Activated T-helper 1 cell treated with anti-CD3 and anti-CD28 coated beads, Interleukin-12 subunit alpha, Interleukin-12 subunit beta, Interleukin-2, Interleukin-4 antibody, amounts not matched to agents 30 ng/mL and 10 ng/mL and 1 ng/mL, durations not matched to agents 14 hours and 24 hours and 36 hours (primary cell): ENCODE measurements at regions not wholly inside any gene's neighbourhood (a gene's known extent, or its start where the extent isn't known, plus 50 kb on each side); places are given as distances from the start of the nearest gene placed in this dataset.
"Not testable (repeated sequence)": the region's sequence is repeated elsewhere in the genome, so short reads cannot be mapped to it uniquely, and the experiment has no call there.

Source experiments
- DNase-seq: peaks from one replicate; pipeline ENCODE4 v3.0.0; 2021; ENCODE audit warnings: low spot score
- H3K27ac Mint-ChIP-seq: one replicate; pipeline ENCODE4 v1.8.0; 2021; ENCODE audit warnings: mild to moderate bottlenecking, mixed read lengths
- H3K27me3 Mint-ChIP-seq: one replicate; pipeline ENCODE4 v1.8.0; 2022; ENCODE audit warnings: mild to moderate bottlenecking, moderate library complexity, mixed read lengths; ENCODE audit not compliant: insufficient read depth
- H3K36me3 Mint-ChIP-seq: one replicate; pipeline ENCODE4 v1.8.0; 2021; ENCODE audit warnings: low read depth, mixed read lengths
- H3K4me1 Mint-ChIP-seq: one replicate; pipeline ENCODE4 v1.8.0; 2021; ENCODE audit warnings: low read depth, mixed read lengths
- H3K4me3 Mint-ChIP-seq: one replicate; pipeline ENCODE4 v1.8.0; 2021; ENCODE audit warnings: mild to moderate bottlenecking, moderate library complexity, mixed read lengths
- H3K9me3 Mint-ChIP-seq: one replicate; pipeline ENCODE4 v1.8.0; 2021; ENCODE audit warnings: mixed read lengths
- intact Hi-C: fragments of 100-400 bp; cut with micrococcal nuclease; formaldehyde crosslinking; loops from one replicate; pipeline ENCODE4 v1.15.1; 2024

- Mint-ChIP-seq H3K4me3 (no peak overlapping the region), H3K9me3 (no peaks in the 10 kb centered on the region)
- intact Hi-C loops, result no loop called here
Observed at GRCh38 chr2:240374085-240374907, 61.2 kb upstream of the GPC1 start.

GRCh38 chr2:240375024-240375645 lies 60.3 kb upstream of the GPC1 start:
- H3K27me3 Mint-ChIP-seq, result no peaks in the 10 kb centered on the region
- no peaks in the 10 kb centered on the region for H3K4me1 Mint-ChIP-seq
- no peaks in the 10 kb centered on the region for H3K9me3 Mint-ChIP-seq
- H3K36me3 Mint-ChIP-seq, result no peaks in the 10 kb centered on the region
- DNase-seq, result no peak
- H3K4me3 Mint-ChIP-seq, result no peak overlapping the region
- no peak overlapping the region for H3K27ac Mint-ChIP-seq
- intact Hi-C loops, result no loop called here

More at GRCh38 chr2:240374085-240374907, 61.2 kb upstream of the GPC1 start:
- Mint-ChIP-seq H3K27me3 (no peaks in the 10 kb centered on the region), H3K4me1 (no peaks in the 10 kb centered on the region), H3K27ac (no peak overlapping the region), H3K36me3 (no peaks in the 10 kb centered on the region)
- no peak for DNase-seq

- Mint-ChIP-seq H3K9me3 (no peaks in the 10 kb centered on the region), H3K36me3 (no peaks in the 10 kb centered on the region), H3K4me1 (no peaks in the 10 kb centered on the region), H3K4me3 (no peak overlapping the region), H3K27ac (no peak overlapping the region), H3K27me3 (peaks cover 3% of the 10 kb centered on the region)
- DNase-seq, result no peak
- intact Hi-C loops, result no loop called here
Observed at GRCh38 chr2:240376739-240377138, 58.7 kb upstream of the GPC1 start.

- H3K4me3 Mint-ChIP-seq, result no peak overlapping the region
- H3K4me1 Mint-ChIP-seq, result no peaks in the 10 kb centered on the region
- peaks cover 3% of the 10 kb centered on the region for H3K27me3 Mint-ChIP-seq
- no peaks in the 10 kb centered on the region for H3K9me3 Mint-ChIP-seq
- no peaks in the 10 kb centered on the region for H3K36me3 Mint-ChIP-seq
- DNase-seq, result no peak
- H3K27ac Mint-ChIP-seq, result no peak overlapping the region
- intact Hi-C loops, result no loop called here
Observed at GRCh38 chr2:240377366-240377765, 58.1 kb upstream of the GPC1 start.

GRCh38 chr2:240379089-240379636 lies 56.3 kb upstream of the GPC1 start:
- Mint-ChIP-seq H3K27ac (no peak overlapping the region), H3K36me3 (no peaks in the 10 kb centered on the region), H3K9me3 (no peaks in the 10 kb centered on the region), H3K4me1 (no peaks in the 10 kb centered on the region), H3K27me3 (peaks cover 3% of the 10 kb centered on the region), H3K4me3 (no peak overlapping the region)
- DNase-seq, result no peak
- intact Hi-C loops, result no loop called here

- H3K36me3 Mint-ChIP-seq, result no peaks in the 10 kb centered on the region
- intact Hi-C loops, result no loop called here
- DNase-seq, result no peak
- H3K4me1 Mint-ChIP-seq, result no peaks in the 10 kb centered on the region
- peaks cover 3% of the 10 kb centered on the region for H3K27me3 Mint-ChIP-seq
- no peak overlapping the region for H3K27ac Mint-ChIP-seq
- H3K4me3 Mint-ChIP-seq, result no peak overlapping the region
- H3K9me3 Mint-ChIP-seq, result no peaks in the 10 kb centered on the region
Observed at GRCh38 chr2:240383099-240383758, 52.2 kb upstream of the GPC1 start.

- DNase-seq, result no peak
- Mint-ChIP-seq H3K4me3 (no peak overlapping the region), H3K9me3 (no peaks in the 10 kb centered on the region), H3K36me3 (no peaks in the 10 kb centered on the region), H3K27me3 (peaks cover 3% of the 10 kb centered on the region), H3K27ac (no peak overlapping the region), H3K4me1 (no peaks in the 10 kb centered on the region)
- intact Hi-C loops, result no loop called here
Observed at GRCh38 chr2:240383871-240384700, 51.4 kb upstream of the GPC1 start.

- DNase-seq, result no peak
- peaks cover 3% of the 10 kb centered on the region for H3K27me3 Mint-ChIP-seq
- no peak overlapping the region for H3K27ac Mint-ChIP-seq
- H3K4me3 Mint-ChIP-seq, result no peak overlapping the region
- no peaks in the 10 kb centered on the region for H3K9me3 Mint-ChIP-seq
- H3K36me3 Mint-ChIP-seq, result no peaks in the 10 kb centered on the region
- H3K4me1 Mint-ChIP-seq, result no peaks in the 10 kb centered on the region
- intact Hi-C loops, result no loop called here
Observed at GRCh38 chr2:240384711-240385450, 50.6 kb upstream of the GPC1 start.

GRCh38 chr2:240385451-240386161 lies 49.9 kb upstream of the GPC1 start:
- H3K36me3 Mint-ChIP-seq, H3K4me1 Mint-ChIP-seq, H3K4me3 Mint-ChIP-seq, H3K27ac Mint-ChIP-seq, intact Hi-C loops, H3K9me3 Mint-ChIP-seq, H3K27me3 Mint-ChIP-seq, DNase-seq: not testable (repeated sequence)
